GM12865 (cell line): ENCODE measurements at regions not wholly inside any gene's neighbourhood (a gene's known extent, or its start where the extent isn't known, plus 50 kb on each side); places are given as distances from the start of the nearest gene placed in this dataset.
A peak's percentile ranks its signal among the peaks of the same experiment; 100 is the strongest.

Experiments used
- DNase-seq: peaks from one replicate; pipeline ENCODE4 v3.0.0; 2010; ENCODE audit warnings: low read depth
- H3K4me3 ChIP-seq: 2 replicates; pipeline ENCODE4 v1.5.1; 2011; ENCODE audit warnings: mild to moderate bottlenecking, low read depth, low read length, control low read depth
- CTCF ChIP-seq: IDR thresholded peaks from 2 replicates; pipeline ENCODE4 v1.5.1; 2011; ENCODE audit warnings: low read length, control low read depth, low read depth, inconsistent platforms; ENCODE audit not compliant: insufficient read depth; ENCODE audit errors: missing control alignments

DNA sequence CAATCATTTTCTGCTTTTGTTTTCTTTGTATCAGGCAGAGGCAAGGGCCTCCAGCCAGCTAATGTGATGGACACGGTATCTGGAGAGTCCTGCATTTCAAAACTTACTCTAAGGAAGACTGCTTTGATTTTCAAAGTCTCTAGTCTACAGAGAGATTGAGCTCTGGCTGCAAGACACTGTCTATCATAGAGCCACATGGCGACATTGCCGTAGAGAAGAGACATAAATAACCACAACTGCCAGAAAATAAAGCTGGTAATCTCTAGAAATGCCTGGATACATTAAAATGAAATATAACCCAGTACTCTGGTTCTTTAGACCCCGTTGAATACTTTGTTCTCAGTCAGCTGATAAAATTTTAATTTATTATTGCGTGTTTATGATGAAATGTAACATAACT lies 90.8 kb downstream of the OTUD1 start:
- TF ChIP-seq CTCF: no peak
- H3K4me3 ChIP-seq: no peak overlapping the region
- DNase-seq: no peak

GRCh38 chr10:23530079-23530478 lies 91.2 kb downstream of the OTUD1 start:
- H3K4me3 ChIP-seq: no peak overlapping the region
- peak; percentile 23 for TF ChIP-seq CTCF
- peak; percentile 6 for DNase-seq

DNA sequence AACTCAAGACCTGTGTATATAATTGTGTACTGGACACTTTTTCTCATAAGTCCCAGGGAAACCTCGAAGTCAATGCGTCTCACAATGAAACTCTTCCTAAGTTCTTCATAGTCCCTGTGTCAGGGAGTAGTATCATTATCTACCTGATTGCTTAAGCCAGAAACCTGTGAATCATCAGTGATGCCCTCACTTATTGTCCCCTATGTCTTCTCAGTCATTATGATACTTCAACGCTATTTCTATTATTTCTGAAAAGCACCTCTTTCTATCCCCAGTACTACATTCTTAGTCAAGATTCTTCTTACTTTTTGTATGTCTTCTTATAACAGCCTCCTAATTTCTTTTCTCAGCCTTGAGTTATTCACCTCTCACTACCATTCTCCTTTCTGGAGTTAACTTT lies 94.3 kb downstream of the OTUD1 start:
- no peak for DNase-seq
- no peak for TF ChIP-seq CTCF

GRCh38 chr10:23534326-23534725 lies 95.5 kb downstream of the OTUD1 start:
- DNase-seq: no peak

More for the DNA sequence above, 94.3 kb downstream of the OTUD1 start:
- H3K4me3 ChIP-seq: no peak overlapping the region

GRCh38 chr10:23534761-23535160 lies 95.9 kb downstream of the OTUD1 start:
- H3K4me3 ChIP-seq: no peak overlapping the region
- no peak for TF ChIP-seq CTCF
- no peak for DNase-seq

More at GRCh38 chr10:23534326-23534725, 95.5 kb downstream of the OTUD1 start:
- H3K4me3 ChIP-seq: no peak overlapping the region
- no peak for TF ChIP-seq CTCF

- TF ChIP-seq CTCF: no peak
- no peak for DNase-seq
- no peak overlapping the region for H3K4me3 ChIP-seq
Observed at GRCh38 chr10:23535381-23535780, 96.5 kb downstream of the OTUD1 start.

DNA sequence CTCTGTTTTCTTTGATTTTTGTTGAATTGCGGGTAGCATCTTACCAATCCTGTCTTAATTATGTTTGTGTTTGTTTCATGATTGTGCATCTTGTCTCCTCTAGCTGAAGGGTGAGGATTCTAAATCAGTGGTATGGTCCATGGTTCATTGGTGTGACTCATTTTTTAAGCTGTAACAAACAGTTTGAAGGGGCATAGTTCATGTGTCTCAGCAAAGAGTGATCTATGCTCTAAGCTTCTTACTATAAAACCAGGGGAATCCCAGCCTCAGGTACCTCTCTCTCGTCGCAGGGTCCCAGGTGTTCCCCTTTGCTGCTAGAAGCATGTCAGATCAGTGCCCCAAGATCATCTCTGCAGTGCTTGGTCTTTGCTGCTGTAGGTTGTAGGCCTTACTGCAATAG lies 100.1 kb downstream of the OTUD1 start:
- no peak for TF ChIP-seq CTCF
- no peak overlapping the region for H3K4me3 ChIP-seq
- DNase-seq: no peak
